ENCODE measurements at regions not wholly inside any gene's neighbourhood (a gene's known extent, or its start where the extent isn't known, plus 50 kb on each side); places are given as distances from the start of the nearest gene placed in this dataset.

- TF ChIP-seq CTCF (IDR thresholded peaks at IDR 0.05) (no peak), POLR2A (IDR thresholded peaks at IDR 0.05) (no peak)
Observed at GRCh38 chr18:6495536-6495935, 80.8 kb upstream of the L3MBTL4 start.
